RWPE1 (cell line): ENCODE measurements at regions not wholly inside any gene's neighbourhood (a gene's known extent, or its start where the extent isn't known, plus 50 kb on each side); places are given as distances from the start of the nearest gene placed in this dataset.

Experiments used
- CTCF ChIA-PET: fragments of 350-600 bp; sonication (Branson Sonifier 250); formaldehyde crosslinking; extraction: SDS; loops from one replicate; lab custom pipeline; 2021; lab: Yijun Ruan, JAX
- POLR2A ChIA-PET: fragments of 400-600 bp; formaldehyde crosslinking; extraction: SDS; loops from one replicate; lab custom pipeline; 2020; ENCODE audit warnings: antibody characterized with exemption; ENCODE audit not compliant: low non-redundant PET; lab: Yijun Ruan, JAX
- DNase-seq: peaks from one replicate; pipeline ENCODE4 v3.0.0; 2012; ENCODE audit warnings: low spot score
- H3K27ac ChIP-seq: fragments of 450-650 bp; 2 replicates; pipeline ENCODE4 v1.5.1; 2017
- TF ChIP-seq, protein P1 (sequence below): fragments of 450-650 bp; conservative IDR thresholded peaks from 2 replicates; pipeline ENCODE4 v1.5.1; 2017; ENCODE audit warnings: low read depth, mild to moderate bottlenecking

DNA sequence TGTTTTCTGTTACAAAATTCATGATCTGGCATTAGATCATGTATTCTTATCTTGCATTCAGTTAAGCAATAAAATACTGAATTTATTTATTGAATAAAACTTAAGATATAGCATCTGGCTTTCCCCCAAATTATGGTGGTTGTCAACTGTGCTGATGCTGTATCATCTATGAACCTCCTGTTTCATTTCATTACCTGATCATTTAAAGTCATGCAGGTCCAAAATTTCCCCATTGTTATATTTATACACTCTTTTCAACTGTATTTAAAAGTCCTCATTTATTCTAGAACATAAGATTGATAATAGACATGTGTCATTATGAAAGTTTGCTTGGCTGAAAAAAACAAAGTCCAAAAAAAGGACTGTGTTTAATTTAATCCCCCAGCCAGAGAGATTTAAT, 627.4 kb upstream of the ADGRB3 start:
- H3K27ac ChIP-seq = no peak overlapping the region
- DNase-seq = no peak
- POLR2A ChIA-PET = no interaction called here
- TF ChIP-seq, protein P1, sequence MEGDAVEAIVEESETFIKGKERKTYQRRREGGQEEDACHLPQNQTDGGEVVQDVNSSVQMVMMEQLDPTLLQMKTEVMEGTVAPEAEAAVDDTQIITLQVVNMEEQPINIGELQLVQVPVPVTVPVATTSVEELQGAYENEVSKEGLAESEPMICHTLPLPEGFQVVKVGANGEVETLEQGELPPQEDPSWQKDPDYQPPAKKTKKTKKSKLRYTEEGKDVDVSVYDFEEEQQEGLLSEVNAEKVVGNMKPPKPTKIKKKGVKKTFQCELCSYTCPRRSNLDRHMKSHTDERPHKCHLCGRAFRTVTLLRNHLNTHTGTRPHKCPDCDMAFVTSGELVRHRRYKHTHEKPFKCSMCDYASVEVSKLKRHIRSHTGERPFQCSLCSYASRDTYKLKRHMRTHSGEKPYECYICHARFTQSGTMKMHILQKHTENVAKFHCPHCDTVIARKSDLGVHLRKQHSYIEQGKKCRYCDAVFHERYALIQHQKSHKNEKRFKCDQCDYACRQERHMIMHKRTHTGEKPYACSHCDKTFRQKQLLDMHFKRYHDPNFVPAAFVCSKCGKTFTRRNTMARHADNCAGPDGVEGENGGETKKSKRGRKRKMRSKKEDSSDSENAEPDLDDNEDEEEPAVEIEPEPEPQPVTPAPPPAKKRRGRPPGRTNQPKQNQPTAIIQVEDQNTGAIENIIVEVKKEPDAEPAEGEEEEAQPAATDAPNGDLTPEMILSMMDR = no peak
- CTCF ChIA-PET = no interaction called here

DNA sequence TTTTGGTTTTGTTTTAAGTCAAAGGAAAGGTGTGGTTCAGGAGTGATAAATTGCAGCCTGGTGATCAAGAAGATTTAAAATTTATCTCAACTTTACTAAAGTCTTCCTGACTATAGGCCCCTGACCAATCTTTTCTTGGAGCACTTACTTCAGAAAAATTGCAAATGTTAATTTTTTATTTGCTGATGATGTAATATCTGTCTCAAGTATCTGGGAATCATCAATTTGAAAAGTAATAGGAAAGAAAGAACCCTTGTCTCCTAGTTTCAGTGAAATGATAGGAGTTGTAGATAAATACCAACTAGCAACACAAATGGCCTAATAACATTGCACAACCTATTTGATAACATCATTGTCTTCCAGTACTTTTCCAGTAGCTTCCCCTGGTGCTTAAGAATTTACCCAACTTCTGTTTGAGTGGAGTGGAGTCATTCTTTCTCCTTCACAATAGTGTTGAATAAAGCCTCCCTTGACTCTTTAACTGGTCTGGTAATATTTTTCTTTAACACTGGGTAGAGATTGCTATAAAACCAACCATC, 648.3 kb upstream of the ADGRB3 start:
- CTCF ChIA-PET = interaction anchor here (0.8 kb wide), 1 partner anchor 14 kb away, joined by 3 read pairs; no protein-coding TSS in a partner anchor
- POLR2A ChIA-PET = no interaction called here
- H3K27ac ChIP-seq = no peak overlapping the region
- no peak for DNase-seq
- TF ChIP-seq, protein P1 = no peak

DNA sequence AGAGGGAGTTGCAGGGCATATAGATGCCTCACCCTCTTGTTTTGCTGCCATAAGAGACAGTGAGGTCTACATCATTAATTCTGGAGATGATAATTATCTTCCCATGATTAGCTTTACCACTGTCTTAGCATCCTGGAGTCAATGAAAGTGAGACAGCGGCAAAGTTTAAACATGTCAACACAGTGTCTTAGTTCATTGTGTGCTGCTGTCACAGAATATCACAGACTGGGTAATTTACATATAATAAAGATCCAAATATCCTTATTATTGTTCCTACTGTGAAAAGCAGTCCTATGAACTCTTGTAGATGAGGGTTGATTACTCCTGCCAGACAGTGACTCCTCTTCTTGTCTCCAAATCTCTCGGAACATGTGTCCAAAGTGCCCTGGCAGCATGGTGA, 658.6 kb upstream of the ADGRB3 start:
- no peak overlapping the region for H3K27ac ChIP-seq
- ChIA-PET POLR2A (no interaction called here), CTCF (interaction anchor here (0.6 kb wide), 1 partner anchor 603 kb away, joined by 4 read pairs; no protein-coding TSS in a partner anchor)
- no peak for DNase-seq
- TF ChIP-seq, protein P1 = no peak

DNA sequence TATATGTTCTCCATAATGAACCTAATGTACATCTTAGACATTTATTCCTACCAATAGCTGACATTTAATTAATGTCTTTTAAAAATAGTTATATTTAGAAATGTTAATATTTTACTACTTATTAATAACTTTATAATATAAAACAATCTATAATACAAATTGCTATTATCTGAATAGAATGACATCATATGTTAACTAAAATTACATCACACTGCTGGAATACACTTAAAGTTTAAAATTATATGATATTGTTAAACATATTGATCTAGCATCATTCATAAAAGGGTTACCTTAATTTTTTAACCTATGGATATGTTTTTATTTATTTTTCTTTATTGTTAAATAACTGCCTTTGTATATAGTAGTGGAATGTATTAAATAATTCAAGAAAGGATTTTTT, 660.2 kb upstream of the ADGRB3 start:
- TF ChIP-seq, protein P1 = no peak
- POLR2A ChIA-PET = no interaction called here
- DNase-seq = no peak
- H3K27ac ChIP-seq = no peak overlapping the region
- CTCF ChIA-PET = no interaction called here

DNA sequence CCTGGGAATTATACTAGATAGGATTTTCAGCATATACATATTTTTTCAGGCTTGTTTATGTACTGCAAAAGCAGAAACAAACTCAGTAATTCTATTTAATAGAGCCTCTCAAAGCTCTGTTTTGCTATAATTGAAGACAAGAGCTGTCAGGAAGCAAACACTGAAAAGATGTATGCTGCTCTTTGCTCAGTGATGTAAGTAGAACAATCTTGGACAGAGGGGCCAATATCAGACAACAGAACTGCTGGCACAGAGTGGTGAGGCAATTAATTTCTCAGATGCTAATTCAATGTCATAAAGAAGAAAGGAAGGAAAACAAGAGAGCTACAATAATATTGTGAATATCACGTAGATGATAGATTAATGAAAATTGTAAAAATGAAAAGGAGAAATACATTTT, 663.3 kb upstream of the ADGRB3 start:
- TF ChIP-seq, protein P1 = no peak
- no peak overlapping the region for H3K27ac ChIP-seq
- POLR2A ChIA-PET = no interaction called here
- no peak for DNase-seq
- CTCF ChIA-PET = no interaction called here

DNA sequence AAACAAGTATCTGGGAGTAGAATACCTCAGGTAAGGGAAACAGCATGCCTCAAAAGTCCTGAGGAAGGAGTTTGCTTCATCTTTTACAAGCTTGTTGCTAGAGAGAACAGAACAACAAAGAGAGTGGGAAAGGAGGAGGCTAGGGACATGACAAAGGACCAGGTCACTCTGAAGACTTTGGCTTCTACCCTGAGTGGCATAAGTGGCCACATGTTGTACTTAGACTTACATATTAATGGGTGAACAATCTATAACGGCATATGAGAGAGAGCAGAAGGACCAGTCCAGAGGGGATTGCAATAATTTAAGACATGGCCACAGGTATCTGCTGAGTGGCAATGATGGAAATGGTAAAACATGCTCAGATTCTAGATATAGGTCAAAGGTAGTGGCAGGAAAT, 668.3 kb upstream of the ADGRB3 start:
- DNase-seq = no peak
- POLR2A ChIA-PET = no interaction called here
- TF ChIP-seq, protein P1 = no peak
- CTCF ChIA-PET = no interaction called here
- H3K27ac ChIP-seq = no peak overlapping the region
